NCI-H1694 (cell line): ENCODE measurements at regions not wholly inside any gene's neighbourhood (a gene's known extent, or its start where the extent isn't known, plus 50 kb on each side); places are given as distances from the start of the nearest gene placed in this dataset.

Source experiments
- DNase-seq: peaks from one replicate; lab custom pipeline; 2025; lab: John Stamatoyannopoulos, UW

DNA sequence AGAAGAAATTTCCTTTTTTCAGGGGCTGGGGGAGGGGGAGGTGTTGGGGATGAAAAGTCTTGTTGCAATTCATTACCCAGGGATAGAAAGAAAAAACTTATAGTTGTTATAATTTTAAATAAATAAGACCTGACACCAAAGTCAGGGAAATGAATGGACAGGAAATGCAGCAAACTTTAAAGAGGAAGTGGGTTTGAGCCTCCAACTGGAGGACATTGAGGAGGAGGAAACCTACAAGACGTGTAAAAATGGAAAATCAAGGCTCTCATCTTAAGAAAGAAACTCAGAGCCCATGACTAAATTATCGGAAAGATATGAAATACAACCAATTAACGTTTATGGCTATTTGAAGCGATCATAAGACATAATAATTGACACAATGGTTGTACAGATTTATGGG, 54.4 kb downstream of the NIBAN1 start:
- no peak for DNase-seq

GRCh38 chr1:184915463-184916090, 58.7 kb downstream of the NIBAN1 start:
- DNase-seq = no peak

GRCh38 chr1:184914149-184914548, 60.2 kb downstream of the NIBAN1 start:
- DNase-seq = no peak

DNA sequence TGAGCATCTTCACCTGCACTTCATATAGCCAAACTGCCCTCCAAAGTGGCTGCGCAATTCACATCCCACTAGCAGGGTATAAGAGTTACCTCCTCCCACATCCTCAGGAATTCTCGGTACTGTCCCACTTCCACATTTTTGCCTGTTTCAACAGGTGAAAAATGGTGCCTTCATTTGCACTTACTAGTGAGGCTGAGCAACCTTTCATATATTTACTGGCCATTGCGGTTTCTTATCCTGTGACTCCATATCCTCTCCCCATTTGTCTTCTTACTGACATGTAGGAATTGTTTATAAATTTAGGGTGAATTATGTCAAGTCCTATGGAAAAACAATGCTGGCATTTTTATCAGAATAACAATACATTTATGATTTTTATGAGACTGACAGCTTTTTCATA, 61.9 kb downstream of the NIBAN1 start:
- DNase-seq = no peak

- no peak for DNase-seq
Measured at GRCh38 chr1:184911830-184912229, 62.5 kb downstream of the NIBAN1 start.

- no peak for DNase-seq
Measured at GRCh38 chr1:184911103-184911745, 63.1 kb downstream of the NIBAN1 start.

GRCh38 chr1:184910691-184911091, 63.6 kb downstream of the NIBAN1 start:
- no peak for DNase-seq

- DNase-seq = no peak
Measured at GRCh38 chr1:184910005-184910404, 64.3 kb downstream of the NIBAN1 start.

DNA sequence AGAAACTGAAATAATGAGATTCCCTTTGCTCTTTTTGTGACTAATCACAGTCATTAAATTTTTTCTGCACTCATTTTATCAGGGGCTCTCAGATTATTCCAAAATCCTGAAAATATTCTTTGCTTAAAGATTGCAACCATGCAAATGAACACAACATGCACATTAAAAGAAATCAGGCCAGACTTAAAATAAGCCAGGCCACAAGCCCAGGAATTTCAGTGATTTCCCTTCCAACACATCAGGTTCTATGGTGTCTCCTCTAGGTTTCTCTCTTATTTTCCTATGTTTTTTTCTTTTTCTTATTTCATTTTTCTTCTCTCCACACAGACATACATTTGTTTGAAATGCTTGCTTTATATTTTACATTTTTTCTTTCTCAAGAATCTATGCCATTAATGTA, 65.3 kb downstream of the NIBAN1 start:
- no peak for DNase-seq

GRCh38 chr1:184908506-184908905, 65.8 kb downstream of the NIBAN1 start:
- DNase-seq = no peak

- no peak for DNase-seq
Measured at GRCh38 chr1:184907500-184907899, 66.8 kb downstream of the NIBAN1 start.

DNA sequence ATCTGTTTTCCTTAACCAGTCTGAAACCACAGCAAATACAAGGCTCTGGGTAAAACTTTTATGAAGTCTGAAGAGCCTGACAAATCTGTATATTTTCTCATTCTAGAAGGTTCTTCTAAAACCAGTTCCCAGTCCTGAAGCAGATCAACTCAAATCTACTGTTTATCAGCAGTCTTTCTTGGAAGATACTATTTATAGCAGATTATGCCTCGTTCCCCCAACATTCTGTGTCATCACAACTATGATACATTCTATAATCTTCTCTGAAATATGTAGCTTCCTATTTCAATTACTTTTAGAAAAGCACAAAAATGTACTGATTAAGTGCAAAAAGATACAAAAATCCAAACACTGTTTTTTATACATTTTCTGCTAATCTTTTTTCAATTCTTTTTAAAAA, 67.5 kb downstream of the NIBAN1 start:
- DNase-seq = no peak

DNA sequence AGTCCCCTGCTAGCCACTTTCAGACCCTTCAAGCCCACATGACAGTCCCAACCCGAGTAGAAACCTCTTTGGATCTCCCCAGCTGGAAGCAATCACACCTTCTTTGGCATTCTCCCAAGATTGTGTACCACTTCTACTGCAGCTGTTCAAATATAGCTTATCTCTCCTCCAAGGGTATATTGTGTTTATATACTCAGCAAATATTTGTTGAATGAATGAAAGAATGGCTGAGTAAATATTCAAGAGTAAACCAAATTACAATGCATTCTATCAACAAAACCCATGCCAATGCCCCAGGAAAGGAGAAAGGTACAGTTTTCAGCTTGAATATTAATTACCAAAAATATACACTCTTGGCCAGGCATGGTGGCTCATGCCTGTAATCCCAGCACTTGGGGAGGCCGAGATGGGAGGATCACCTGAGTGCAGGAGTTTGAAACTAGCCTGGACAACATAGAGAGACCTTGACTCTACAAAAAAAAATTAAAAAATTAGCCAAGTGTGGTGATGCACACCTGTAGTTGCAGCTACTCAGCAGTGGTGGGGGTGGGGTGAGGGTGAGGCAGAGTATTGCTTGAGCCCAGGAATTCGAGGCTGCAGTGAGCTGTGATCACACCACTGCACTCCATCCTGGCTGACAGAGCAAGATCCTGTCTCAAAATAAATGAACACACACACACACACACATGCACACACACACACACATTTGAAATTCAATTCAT, 68.5 kb downstream of the NIBAN1 start:
- no peak for DNase-seq

DNA sequence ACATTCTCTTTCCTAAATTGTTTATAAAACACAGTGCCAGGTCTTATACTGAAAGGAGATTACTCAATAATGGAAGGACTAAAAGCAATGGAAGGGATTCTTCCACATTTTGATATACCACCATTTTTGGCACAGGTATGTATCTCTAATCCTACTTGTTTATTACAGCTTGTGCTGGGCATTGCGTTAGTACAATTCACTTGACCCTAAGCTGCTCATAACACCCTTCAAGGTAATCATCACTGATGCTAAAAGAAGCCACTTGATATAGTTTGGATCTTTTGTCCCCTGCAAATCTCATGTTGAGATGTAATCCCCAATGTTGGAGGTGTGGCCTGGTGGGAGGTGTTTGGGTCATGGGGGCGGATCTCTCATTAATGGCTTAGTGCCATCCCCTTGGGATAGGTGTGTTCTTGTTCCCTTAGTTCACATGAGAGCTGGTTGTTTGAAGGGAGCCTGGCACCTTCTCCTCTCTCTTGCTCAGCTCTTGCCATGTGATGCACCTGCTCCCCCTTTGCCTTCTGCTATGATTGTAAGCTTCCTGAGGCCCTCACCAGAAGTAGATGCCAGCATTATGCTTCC, 71.1 kb downstream of the NIBAN1 start:
- no peak for DNase-seq

DNA sequence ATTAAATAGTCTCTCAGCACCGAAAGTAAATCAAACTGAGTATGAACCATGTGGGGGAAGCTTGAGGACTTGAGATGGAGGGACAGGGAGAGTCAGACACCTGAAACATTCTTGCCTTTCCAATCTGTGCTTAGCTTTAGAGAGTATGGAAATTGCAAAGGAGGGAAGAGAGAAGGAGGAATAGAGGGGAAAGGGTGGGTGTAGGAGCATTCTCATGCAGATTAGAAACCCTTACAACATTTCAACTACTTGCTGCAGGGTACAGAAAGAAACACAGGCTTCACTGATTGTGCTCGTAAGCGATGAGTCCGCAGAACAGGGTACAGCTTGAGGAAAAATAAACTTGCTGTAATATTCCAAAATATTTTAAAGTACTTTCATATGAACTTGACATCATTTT, 73.8 kb downstream of the NIBAN1 start:
- DNase-seq = no peak

DNA sequence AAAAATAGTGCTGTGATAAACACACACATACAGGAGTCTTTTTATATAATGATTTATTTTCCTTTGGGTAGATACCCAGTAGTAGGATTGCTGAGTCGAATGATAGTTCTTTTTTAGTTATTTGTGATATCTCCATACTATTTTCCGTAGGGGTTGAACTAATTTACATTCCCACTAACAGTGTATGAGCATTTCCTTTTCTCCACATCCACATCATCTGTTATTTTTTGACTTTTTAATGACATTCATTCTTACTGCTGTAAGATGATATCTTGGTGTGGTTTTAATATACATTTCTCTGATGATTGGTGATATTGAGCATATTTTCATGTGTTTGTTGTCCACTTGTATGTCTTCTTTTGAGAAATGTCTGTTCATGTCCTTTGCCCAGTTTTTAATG, 78.3 kb downstream of the NIBAN1 start:
- DNase-seq = no peak

DNA sequence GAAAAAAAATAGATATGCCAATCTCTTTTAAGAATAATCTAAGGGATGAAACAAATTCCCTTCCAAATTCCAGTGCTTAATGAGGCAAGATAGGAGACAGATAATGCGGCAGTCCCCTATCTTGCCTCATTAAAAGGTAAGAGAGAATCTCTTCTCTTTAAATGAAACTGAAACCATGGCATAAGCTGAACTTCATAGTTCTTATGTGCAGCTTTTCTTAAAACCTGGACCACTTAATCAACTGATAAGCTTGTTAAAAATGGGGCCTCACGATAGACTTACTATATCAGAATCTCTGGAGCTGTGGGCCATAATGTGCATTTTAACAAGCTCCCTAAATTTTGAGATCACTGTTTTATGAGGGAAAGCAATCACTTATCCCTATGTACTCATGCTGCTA, 79.2 kb downstream of the NIBAN1 start:
- DNase-seq = no peak

- no peak for DNase-seq
Measured at GRCh38 chr1:184893695-184894094, 80.6 kb downstream of the NIBAN1 start.

DNA sequence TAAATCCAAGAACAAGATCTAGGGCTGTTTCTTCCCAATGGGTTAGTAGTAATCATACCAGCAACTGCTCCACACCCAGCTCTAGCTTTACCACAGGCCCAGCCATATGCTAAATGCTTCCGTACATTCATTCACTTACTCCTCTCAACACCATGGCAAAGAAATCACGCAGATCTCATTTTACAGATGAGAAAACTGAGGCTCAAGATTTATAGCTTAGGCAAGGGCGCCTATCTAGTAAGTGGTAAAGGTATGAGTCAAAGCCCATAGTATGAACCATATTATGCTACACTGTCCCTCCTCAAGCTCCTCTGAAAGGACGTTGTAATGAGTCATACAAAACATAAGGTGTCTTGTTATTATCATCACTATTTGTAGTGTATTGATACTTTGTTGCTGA, 82.2 kb downstream of the NIBAN1 start:
- DNase-seq = no peak

DNA sequence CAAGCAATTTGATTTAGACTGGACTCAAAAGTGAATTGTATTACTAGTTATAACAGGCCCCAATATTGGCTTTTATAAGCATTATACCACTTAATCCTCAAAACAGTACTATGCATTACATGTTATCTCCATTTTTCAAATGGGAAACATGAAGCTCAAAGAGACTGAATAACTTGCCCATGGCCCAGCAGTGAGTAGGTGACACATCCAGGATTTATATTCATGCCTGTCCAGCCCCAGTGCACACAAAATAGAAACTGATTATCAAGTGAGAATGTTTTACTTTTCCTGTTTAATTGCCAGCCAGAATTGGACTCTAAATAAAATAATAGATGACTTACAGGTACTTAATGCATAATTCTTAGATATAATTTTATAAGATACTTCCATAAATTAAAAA, 82.9 kb downstream of the NIBAN1 start:
- DNase-seq = no peak

DNA sequence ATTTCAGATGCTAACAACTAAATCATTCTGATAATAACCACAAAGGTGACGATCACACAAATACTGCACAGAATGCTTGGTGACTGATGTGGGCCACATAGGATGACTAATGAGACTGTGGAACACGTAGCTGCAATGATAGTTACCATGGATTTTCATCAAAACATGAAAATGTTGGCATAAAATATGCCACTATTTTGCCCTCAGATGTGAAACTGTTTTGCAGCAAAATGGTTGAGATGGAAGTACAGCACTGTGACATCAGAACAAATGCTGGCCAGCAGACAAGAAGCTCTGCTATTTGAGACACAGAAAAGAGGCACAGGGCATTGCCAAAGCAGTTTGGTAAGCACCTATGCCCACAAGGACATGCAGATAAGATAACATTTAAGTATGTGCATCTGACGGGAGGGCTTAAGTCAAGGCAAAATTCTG, 83.8 kb downstream of the NIBAN1 start:
- DNase-seq = peak; percentile 27

- DNase-seq = no peak
Measured at GRCh38 chr1:184889902-184890301, 84.4 kb downstream of the NIBAN1 start.

GRCh38 chr1:184889166-184889565, 85.1 kb downstream of the NIBAN1 start:
- peak; percentile 32 for DNase-seq
